Mesendoderm (in vitro differentiated cells): ENCODE measurements at regions not wholly inside any gene's neighbourhood (a gene's known extent, or its start where the extent isn't known, plus 50 kb on each side); places are given as distances from the start of the nearest gene placed in this dataset.

Experiments
- DNase-seq: peaks from one replicate; pipeline ENCODE4 v3.0.0; 2013
- H2AK5ac ChIP-seq: 2 replicates; pipeline ENCODE4 v1.6.1; 2013; ENCODE audit warnings: low read length, inconsistent platforms
- H2BK120ac ChIP-seq: 2 replicates; pipeline ENCODE4 v1.6.1; 2013; ENCODE audit warnings: low read depth, mild to moderate bottlenecking, low read length, moderate library complexity, mixed read lengths
- H2BK15ac ChIP-seq: replicated peaks from 2 replicates; pipeline ENCODE4 v1.6.1; 2013; ENCODE audit warnings: low read depth, mild to moderate bottlenecking, moderate library complexity
- H2BK5ac ChIP-seq: 2 replicates; pipeline ENCODE4 v1.6.1; 2013; ENCODE audit warnings: low read length, inconsistent platforms
- H3K18ac ChIP-seq: 2 replicates; pipeline ENCODE4 v1.6.1; 2013; ENCODE audit warnings: mild to moderate bottlenecking, low read length, mixed read lengths
- H3K23ac ChIP-seq: one replicate; pipeline ENCODE4 v1.6.1; 2013; ENCODE audit warnings: low read length
- H3K27ac ChIP-seq: 2 replicates; pipeline ENCODE4 v1.5.1; 2013; ENCODE audit warnings: low read depth, mild to moderate bottlenecking, inconsistent platforms, low read length, moderate library complexity
- H3K27me3 ChIP-seq: 2 replicates; pipeline ENCODE4 v1.6.1; 2013; ENCODE audit warnings: low read length, control low read depth, mild to moderate bottlenecking, inconsistent platforms; ENCODE audit not compliant: insufficient read depth, poor library complexity
- H3K36me3 ChIP-seq: 2 replicates; pipeline ENCODE4 v1.6.1; 2013; ENCODE audit warnings: low read length, inconsistent platforms; ENCODE audit not compliant: control insufficient read depth, insufficient read depth
- H3K4ac ChIP-seq: one replicate; pipeline ENCODE4 v1.6.1; 2013; ENCODE audit warnings: low read depth, mild to moderate bottlenecking, low read length, moderate library complexity
- H3K4me1 ChIP-seq: 2 replicates; pipeline ENCODE4 v1.6.1; 2013; ENCODE audit warnings: low read depth, low read length, inconsistent platforms; ENCODE audit not compliant: control insufficient read depth
- H3K4me2 ChIP-seq: 2 replicates; pipeline ENCODE4 v1.6.1; 2013; ENCODE audit warnings: low read length
- H3K4me3 ChIP-seq: 2 replicates; pipeline ENCODE4 v1.5.1; 2013; ENCODE audit warnings: mild to moderate bottlenecking, low read length
- H3K56ac ChIP-seq: one replicate; pipeline ENCODE4 v1.6.1; 2013; ENCODE audit warnings: low read length
- H3K79me1 ChIP-seq: 2 replicates; pipeline ENCODE4 v1.6.1; 2013; ENCODE audit warnings: low read length, inconsistent platforms
- H3K79me2 ChIP-seq: 2 replicates; pipeline ENCODE4 v1.6.1; 2013; ENCODE audit warnings: mild to moderate bottlenecking, low read length; ENCODE audit not compliant: control insufficient read depth, insufficient read depth
- H3K9ac ChIP-seq: 2 replicates; pipeline ENCODE4 v1.6.1; 2013; ENCODE audit warnings: low read length, inconsistent platforms
- H4K5ac ChIP-seq: one replicate; pipeline ENCODE4 v1.6.1; 2013; ENCODE audit warnings: low read length
- H4K8ac ChIP-seq: one replicate; pipeline ENCODE4 v1.6.1; 2013; ENCODE audit warnings: low read depth, mild to moderate bottlenecking, control low read depth, low read length, moderate library complexity
- WGBS: extraction: QIAGEN DNeasy Blood & Tissue Kit; methylation state at CpG from one replicate; pipeline ENCODE4 v1.1.7; 2013; ENCODE audit warnings: low lambda C conversion rate, missing lambda C conversion rate; ENCODE audit not compliant: insufficient coverage; ENCODE audit errors: extremely low coverage; 5-methylcytosine and 5-hydroxymethylcytosine counted together

- H3K79me2 ChIP-seq, result no peaks in the 10 kb centered on the region
- no peaks in the 10 kb centered on the region for H3K79me1 ChIP-seq
- WGBS, result no CpG with 5 or more reads among the region's 2 CpGs
- no peak overlapping the region for H3K56ac ChIP-seq
- no peak overlapping the region for H3K18ac ChIP-seq
- no peak overlapping the region for H2AK5ac ChIP-seq
- H3K36me3 ChIP-seq, result no peaks in the 10 kb centered on the region
- H2BK5ac ChIP-seq, result no peak overlapping the region
- H3K27me3 ChIP-seq, result no peaks in the 10 kb centered on the region
- no peak overlapping the region for H4K5ac ChIP-seq
- no peak overlapping the region for H3K4me3 ChIP-seq
- H3K27ac ChIP-seq, result no peak overlapping the region
- no peak overlapping the region for H3K9ac ChIP-seq
- H2BK15ac ChIP-seq, result no peak overlapping the region
- H2BK120ac ChIP-seq, result no peak overlapping the region
- no peak for DNase-seq
- H3K4me1 ChIP-seq, result no peaks in the 10 kb centered on the region
- H3K23ac ChIP-seq, result no peak overlapping the region
- no peak overlapping the region for H4K8ac ChIP-seq
- H3K4ac ChIP-seq, result no peak overlapping the region
- no peak overlapping the region for H3K4me2 ChIP-seq
Observed at GRCh38 chr4:12221031-12221430, 792.3 kb upstream of the HS3ST1 start.

- Histone ChIP-seq H2AK5ac (no peak overlapping the region), H3K79me2 (no peaks in the 10 kb centered on the region), H3K18ac (no peak overlapping the region), H3K4ac (no peak overlapping the region), H4K8ac (no peak overlapping the region), H3K79me1 (no peaks in the 10 kb centered on the region), H3K4me2 (no peak overlapping the region), H3K4me3 (no peak overlapping the region), H2BK15ac (no peak overlapping the region), H3K9ac (no peak overlapping the region), H3K23ac (no peak overlapping the region), H3K56ac (no peak overlapping the region), H4K5ac (no peak overlapping the region), H2BK120ac (no peak overlapping the region), H2BK5ac (no peak overlapping the region), H3K27me3 (no peaks in the 10 kb centered on the region), H3K4me1 (no peaks in the 10 kb centered on the region), H3K27ac (no peak overlapping the region), H3K36me3 (no peaks in the 10 kb centered on the region)
- no CpG with 5 or more reads among the region's 7 CpGs for whole genome bisulfite sequencing
- no peak for DNase-seq
Observed at GRCh38 chr4:12211636-12212035, 782.9 kb upstream of the HS3ST1 start.

GRCh38 chr4:12207396-12207795 lies 778.7 kb upstream of the HS3ST1 start:
- no peak overlapping the region for H3K23ac ChIP-seq
- no peak overlapping the region for H3K4ac ChIP-seq
- H2AK5ac ChIP-seq, result no peak overlapping the region
- no peak overlapping the region for H3K9ac ChIP-seq
- H3K79me1 ChIP-seq, result no peaks in the 10 kb centered on the region
- H2BK120ac ChIP-seq, result no peak overlapping the region
- DNase-seq, result no peak
- no peak overlapping the region for H3K4me3 ChIP-seq
- H2BK15ac ChIP-seq, result no peak overlapping the region
- WGBS, result no CpG with 5 or more reads among the region's 3 CpGs
- no peaks in the 10 kb centered on the region for H3K79me2 ChIP-seq
- H3K36me3 ChIP-seq, result no peaks in the 10 kb centered on the region
- no peak overlapping the region for H4K5ac ChIP-seq
- H2BK5ac ChIP-seq, result no peak overlapping the region
- no peak overlapping the region for H3K27ac ChIP-seq
- H3K27me3 ChIP-seq, result no peaks in the 10 kb centered on the region
- no peak overlapping the region for H4K8ac ChIP-seq
- no peaks in the 10 kb centered on the region for H3K4me1 ChIP-seq
- no peak overlapping the region for H3K56ac ChIP-seq
- H3K18ac ChIP-seq, result no peak overlapping the region
- no peak overlapping the region for H3K4me2 ChIP-seq

DNA sequence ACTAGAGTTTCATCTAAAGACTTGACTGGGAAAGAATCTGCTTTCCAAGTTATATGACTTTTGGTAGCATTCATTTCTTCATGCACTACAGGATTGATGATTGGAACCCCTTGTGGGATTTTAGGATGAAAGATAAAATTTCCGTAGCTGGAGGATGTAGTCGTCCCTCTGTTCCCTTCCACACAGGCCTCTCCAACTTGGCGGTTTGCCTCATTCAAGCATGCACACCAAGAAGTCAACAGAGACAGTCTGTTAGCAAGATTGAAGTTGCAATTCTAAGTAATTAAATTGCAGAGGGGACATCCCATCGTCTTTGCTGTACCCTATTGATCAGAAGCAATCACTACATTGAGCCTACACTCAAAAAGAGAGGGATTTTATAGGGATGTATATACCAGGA lies 777.4 kb upstream of the HS3ST1 start:
- Histone ChIP-seq H2BK5ac (no peak overlapping the region), H3K23ac (no peak overlapping the region), H3K36me3 (no peaks in the 10 kb centered on the region), H2BK15ac (no peak overlapping the region), H3K4me3 (no peak overlapping the region), H3K79me1 (no peaks in the 10 kb centered on the region), H3K56ac (no peak overlapping the region), H3K27ac (no peak overlapping the region), H2BK120ac (no peak overlapping the region), H3K4ac (no peak overlapping the region), H3K4me2 (no peak overlapping the region), H3K9ac (no peak overlapping the region), H4K5ac (no peak overlapping the region), H3K79me2 (no peaks in the 10 kb centered on the region), H4K8ac (peak overlapping the region; percentile 39), H3K4me1 (no peaks in the 10 kb centered on the region), H3K27me3 (no peaks in the 10 kb centered on the region), H2AK5ac (no peak overlapping the region), H3K18ac (no peak overlapping the region)
- no CpG with 5 or more reads among the region's 4 CpGs for WGBS
- no peak for DNase-seq

GRCh38 chr4:12203945-12204344 lies 775.3 kb upstream of the HS3ST1 start:
- no peaks in the 10 kb centered on the region for H3K79me2 ChIP-seq
- no peaks in the 10 kb centered on the region for H3K27me3 ChIP-seq
- no peak overlapping the region for H3K23ac ChIP-seq
- H3K9ac ChIP-seq, result no peak overlapping the region
- no peaks in the 10 kb centered on the region for H3K36me3 ChIP-seq
- no CpG with 5 or more reads among the region's 4 CpGs for WGBS
- H3K4me1 ChIP-seq, result no peaks in the 10 kb centered on the region
- no peak overlapping the region for H3K56ac ChIP-seq
- H2AK5ac ChIP-seq, result no peak overlapping the region
- H3K27ac ChIP-seq, result no peak overlapping the region
- no peak overlapping the region for H3K4me3 ChIP-seq
- H3K79me1 ChIP-seq, result no peaks in the 10 kb centered on the region
- no peak overlapping the region for H2BK5ac ChIP-seq
- H3K4me2 ChIP-seq, result no peak overlapping the region
- no peak overlapping the region for H4K5ac ChIP-seq
- no peak overlapping the region for H2BK120ac ChIP-seq
- no peak overlapping the region for H4K8ac ChIP-seq
- no peak overlapping the region for H2BK15ac ChIP-seq
- H3K4ac ChIP-seq, result peak overlapping the region; percentile 16
- H3K18ac ChIP-seq, result no peak overlapping the region
- no peak for DNase-seq

- Histone ChIP-seq H3K27ac (no peak overlapping the region), H3K4ac (no peak overlapping the region), H3K23ac (no peak overlapping the region), H3K79me2 (no peaks in the 10 kb centered on the region), H3K4me2 (no peak overlapping the region), H3K4me1 (no peaks in the 10 kb centered on the region), H2BK15ac (no peak overlapping the region), H2BK5ac (no peak overlapping the region), H3K4me3 (no peak overlapping the region), H4K8ac (no peak overlapping the region), H3K27me3 (no peaks in the 10 kb centered on the region), H3K36me3 (no peaks in the 10 kb centered on the region), H3K18ac (no peak overlapping the region), H3K9ac (no peak overlapping the region), H4K5ac (no peak overlapping the region), H3K56ac (no peak overlapping the region), H2AK5ac (no peak overlapping the region), H3K79me1 (no peaks in the 10 kb centered on the region), H2BK120ac (no peak overlapping the region)
- no peak for DNase-seq
- no CpG with 5 or more reads among the region's 3 CpGs for WGBS
Observed at GRCh38 chr4:12200226-12200625, 771.5 kb upstream of the HS3ST1 start.
